ENCODE measurements at regions not wholly inside any gene's neighbourhood (a gene's known extent, or its start where the extent isn't known, plus 50 kb on each side); places are given as distances from the start of the nearest gene placed in this dataset.

DNA sequence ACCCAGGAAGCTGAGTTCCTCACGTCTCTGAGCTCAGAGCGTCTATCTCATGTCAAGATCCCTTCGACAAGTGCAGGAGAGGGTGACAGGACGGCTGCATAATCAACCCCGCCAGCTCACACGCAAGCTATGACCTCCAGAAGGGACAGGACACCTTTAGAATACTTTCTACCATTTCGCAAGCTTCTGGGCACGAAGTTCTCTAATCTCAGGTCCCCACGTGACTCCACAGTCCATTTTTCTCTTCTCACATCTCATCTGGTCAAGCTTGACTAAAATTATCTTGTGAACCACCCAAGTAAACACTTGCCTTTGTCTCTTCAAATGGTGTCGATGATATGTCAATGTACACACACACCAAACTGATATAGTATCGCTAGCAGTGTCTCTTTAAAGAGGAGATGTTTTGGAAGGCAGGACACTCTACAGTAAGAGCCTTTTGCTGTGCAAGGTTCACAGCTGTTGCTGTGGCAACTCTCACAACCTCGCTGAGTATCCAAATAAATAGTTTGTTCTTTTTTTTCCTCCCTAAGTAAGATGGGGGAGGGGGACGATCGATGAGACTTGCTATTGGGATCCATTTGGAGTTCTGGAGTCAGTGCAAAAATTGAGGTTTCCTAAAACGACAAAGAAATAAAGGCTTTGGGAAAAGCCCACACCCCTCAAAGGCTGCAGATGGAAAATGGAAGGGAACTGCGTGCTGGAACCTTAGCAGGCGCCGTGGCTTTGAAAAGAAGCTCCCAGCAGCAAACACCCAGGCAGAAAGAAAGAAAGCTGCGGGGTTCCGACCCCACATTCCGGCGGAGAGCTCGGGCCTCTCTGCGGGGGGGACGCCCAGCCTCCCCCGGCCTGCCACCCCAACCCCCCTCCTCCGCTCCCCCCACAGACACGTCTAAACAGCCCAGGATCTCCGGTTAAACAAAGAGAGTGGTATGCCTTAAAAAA lies 215.4 kb upstream of the UBASH3B start:
- TF ChIP-seq, protein P1, sequence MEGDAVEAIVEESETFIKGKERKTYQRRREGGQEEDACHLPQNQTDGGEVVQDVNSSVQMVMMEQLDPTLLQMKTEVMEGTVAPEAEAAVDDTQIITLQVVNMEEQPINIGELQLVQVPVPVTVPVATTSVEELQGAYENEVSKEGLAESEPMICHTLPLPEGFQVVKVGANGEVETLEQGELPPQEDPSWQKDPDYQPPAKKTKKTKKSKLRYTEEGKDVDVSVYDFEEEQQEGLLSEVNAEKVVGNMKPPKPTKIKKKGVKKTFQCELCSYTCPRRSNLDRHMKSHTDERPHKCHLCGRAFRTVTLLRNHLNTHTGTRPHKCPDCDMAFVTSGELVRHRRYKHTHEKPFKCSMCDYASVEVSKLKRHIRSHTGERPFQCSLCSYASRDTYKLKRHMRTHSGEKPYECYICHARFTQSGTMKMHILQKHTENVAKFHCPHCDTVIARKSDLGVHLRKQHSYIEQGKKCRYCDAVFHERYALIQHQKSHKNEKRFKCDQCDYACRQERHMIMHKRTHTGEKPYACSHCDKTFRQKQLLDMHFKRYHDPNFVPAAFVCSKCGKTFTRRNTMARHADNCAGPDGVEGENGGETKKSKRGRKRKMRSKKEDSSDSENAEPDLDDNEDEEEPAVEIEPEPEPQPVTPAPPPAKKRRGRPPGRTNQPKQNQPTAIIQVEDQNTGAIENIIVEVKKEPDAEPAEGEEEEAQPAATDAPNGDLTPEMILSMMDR (IDR thresholded peaks at IDR 0.05) = no peak
- no peak for TF ChIP-seq POLR2A (IDR thresholded peaks at IDR 0.05)

Data from testis (tissue), 2 donors.